HCT116 (cell line): ENCODE measurements at regions not wholly inside any gene's neighbourhood (a gene's known extent, or its start where the extent isn't known, plus 50 kb on each side); places are given as distances from the start of the nearest gene placed in this dataset.

ENCODE experiments used
- ATAC-seq: fragments of 200-7000 bp; cut with Tn5 transposase; 2 replicates; pipeline ENCODE4 v1.9.1; 2020; ENCODE audit warnings: mild to moderate bottlenecking, moderate library complexity
- BruUV-seq: library from RNA; stranded (reverse); fragments of 400-500 nt; replicated peaks from 2 replicates; lab custom pipeline; 2021; lab: Mats Ljungman, UMichigan
- CTCF ChIA-PET: fragments of 300-600 bp; sonication (Branson Sonifier 250); formaldehyde crosslinking; loops from one replicate; lab custom pipeline; 2021; ENCODE audit warnings: antibody characterized with exemption; lab: Charles Lee
- POLR2A ChIA-PET: fragments of 300-600, 350-600 bp; sonication (Branson Sonifier 250); formaldehyde crosslinking; loops from one replicate; lab custom pipeline; 2021; ENCODE audit warnings: antibody characterized with exemption; lab: Charles Lee
- RAD21 ChIA-PET, 2 experiments: fragments of 300-600 bp; sonication (Branson Sonifier 250); formaldehyde crosslinking; loops; one replicate each; lab custom pipeline; 2023; ENCODE audit warnings: low total read pairs in 2 of 2; ENCODE audit not compliant: uncharacterized antibody in 2 of 2, unreplicated experiment in 2 of 2, low non-redundant PET in 1 of 2; lab: Charles Lee
- DNase-seq: peaks from one replicate; pipeline ENCODE4 v3.0.0-alpha.2; 2010; ENCODE audit warnings: low read depth, low spot score
- H2AFZ ChIP-seq: fragments of 200-600 bp; shearing (Covaris generic), sonication (generic); 2 replicates; pipeline ENCODE4 v1.6.1; 2017; ENCODE audit warnings: low read depth, mixed run types, mixed read lengths, antibody characterized with exemption, low read length; ENCODE audit not compliant: poor library complexity, severe bottlenecking
- H3K27ac ChIP-seq: 2 replicates; pipeline ENCODE4 v1.5.1; 2012; ENCODE audit warnings: low read depth, low read length
- H3K27me3 ChIP-seq: fragments of 200-600 bp; sonication (generic); 2 replicates; pipeline ENCODE4 v1.6.1; 2016; ENCODE audit warnings: mixed run types, low read length, mixed read lengths; ENCODE audit not compliant: insufficient read depth
- H3K36me3 ChIP-seq, 2 experiments: fragments of 200-500 bp in 1 of 2; fragments of 200-600 bp in 1 of 2; sonication (Bioruptor generic) in 1 of 2; sonication (generic) in 1 of 2; 2 replicates each; pipeline versions ENCODE4 v1.5.1 to v1.6.1; 2014 to 2016; ENCODE audit warnings: low read length in 2 of 2, inconsistent platforms in 1 of 2, mixed read lengths in 1 of 2, mixed run types in 1 of 2; ENCODE audit not compliant: insufficient read depth in 2 of 2, control insufficient read depth in 1 of 2
- H3K4me1 ChIP-seq, 2 experiments: fragments of 200-600 bp in 1 of 2; sonication (generic) in 1 of 2; 2 replicates each; pipeline versions ENCODE4 v1.5.1 to v1.6.1; 2012 to 2017; ENCODE audit warnings: low read length in 2 of 2, inconsistent platforms in 1 of 2, mild to moderate bottlenecking in 1 of 2, mixed read lengths in 1 of 2, mixed run types in 1 of 2, moderate library complexity in 1 of 2; ENCODE audit not compliant: insufficient read depth in 2 of 2, control insufficient read depth in 1 of 2
- H3K4me2 ChIP-seq: fragments of 200-600 bp; sonication (generic); 2 replicates; pipeline ENCODE4 v1.6.1; 2017; ENCODE audit warnings: mixed run types, low read length, mixed read lengths
- H3K4me3 ChIP-seq, 2 experiments: fragments of 200-600 bp in 1 of 2; sonication (generic) in 1 of 2; replicated peaks in 1 of 2; 2 replicates each; pipeline ENCODE4 v1.5.1; 2011 to 2016; ENCODE audit warnings: low read length in 2 of 2, control low read depth in 1 of 2, low read depth in 1 of 2, mild to moderate bottlenecking in 1 of 2, mixed read lengths in 1 of 2, mixed run types in 1 of 2
- H3K79me2 ChIP-seq: fragments of 200-600 bp; sonication (generic); 2 replicates; pipeline ENCODE4 v1.6.1; 2017; ENCODE audit warnings: mild to moderate bottlenecking, mixed run types, low read length, moderate library complexity, mixed read lengths; ENCODE audit not compliant: insufficient read depth
- H3K9ac ChIP-seq: fragments of 200-600 bp; sonication (generic); 2 replicates; pipeline ENCODE4 v1.6.1; 2016; ENCODE audit warnings: low read length, mixed read lengths
- H3K9me2 ChIP-seq: fragments of 200-600 bp; sonication (generic), shearing (Covaris generic); 2 replicates; pipeline ENCODE4 v1.6.1; 2017; ENCODE audit warnings: mixed run types, mild to moderate bottlenecking, moderate library complexity; ENCODE audit not compliant: insufficient read depth
- H3K9me3 ChIP-seq, 2 experiments: fragments of 200-500 bp in 1 of 2; fragments of 200-600 bp in 1 of 2; sonication (Bioruptor generic) in 1 of 2; sonication (generic) in 1 of 2; 2 replicates each; pipeline ENCODE4 v1.6.1; 2014 to 2017; ENCODE audit warnings: low read length in 2 of 2, mixed read lengths in 2 of 2, inconsistent platforms in 1 of 2, low read depth in 1 of 2, mild to moderate bottlenecking in 1 of 2, mixed run types in 1 of 2, moderate library complexity in 1 of 2; ENCODE audit not compliant: control insufficient read depth in 1 of 2, insufficient read depth in 1 of 2
- H4K20me1 ChIP-seq: fragments of 200-600 bp; sonication (generic), shearing (Covaris generic); 2 replicates; pipeline ENCODE4 v1.6.1; 2017; ENCODE audit warnings: mixed run types, mild to moderate bottlenecking, moderate library complexity; ENCODE audit not compliant: insufficient read depth
- ATF3 ChIP-seq: IDR thresholded peaks from 2 replicates; pipeline ENCODE4 v1.6.1; 2012
- CBX3 ChIP-seq: IDR thresholded peaks from 2 replicates; pipeline ENCODE4 v1.6.1; 2012; ENCODE audit warnings: low read depth
- CEBPB ChIP-seq: IDR thresholded peaks from 2 replicates; pipeline ENCODE4 v1.6.1; 2012; ENCODE audit warnings: low read depth
- CTCF ChIP-seq, 3 experiments: fragments of 200-600 bp in 1 of 3; sonication (generic) in 1 of 3; IDR thresholded peaks in 2 of 3; conservative IDR thresholded peaks in 1 of 3; 2 replicates each; pipeline ENCODE4 v1.5.1; 2012 to 2017; ENCODE audit warnings: low read depth in 2 of 3, low read length in 2 of 3, antibody characterized with exemption in 1 of 3, borderline replicate concordance in 1 of 3, control low read depth in 1 of 3, mild to moderate bottlenecking in 1 of 3, mixed read lengths in 1 of 3, mixed run types in 1 of 3, moderate library complexity in 1 of 3; ENCODE audit not compliant: insufficient read depth in 1 of 3
- ELF1 ChIP-seq: IDR thresholded peaks from 2 replicates; pipeline ENCODE4 v1.6.1; 2012; ENCODE audit warnings: low read depth, borderline replicate concordance
- EZH2phosphoT487 ChIP-seq: fragments of 200-600 bp; IDR thresholded peaks from 2 replicates; pipeline ENCODE4 v1.6.1; 2018; ENCODE audit warnings: antibody characterized with exemption, borderline replicate concordance
- JUND ChIP-seq: IDR thresholded peaks from 2 replicates; pipeline ENCODE4 v1.6.1; 2012
- MAX ChIP-seq: IDR thresholded peaks from 2 replicates; pipeline ENCODE4 v1.6.1; 2012
- POLR2A ChIP-seq: IDR thresholded peaks from 2 replicates; pipeline ENCODE4 v1.7.0; 2011; ENCODE audit warnings: borderline replicate concordance; ENCODE audit not compliant: insufficient read depth, insufficient read length; ENCODE audit errors: extremely low read depth
- POLR2AphosphoS5 ChIP-seq: IDR thresholded peaks from 2 replicates; pipeline ENCODE4 v1.6.1; 2011; ENCODE audit warnings: mild to moderate bottlenecking, low read depth, low read length, moderate library complexity
- RAD21 ChIP-seq: IDR thresholded peaks from 2 replicates; pipeline ENCODE4 v1.6.1; 2012; ENCODE audit warnings: low read depth, mild to moderate bottlenecking
- SIN3A ChIP-seq: IDR thresholded peaks from 2 replicates; pipeline ENCODE4 v1.6.1; 2012; ENCODE audit warnings: low read depth
- SP1 ChIP-seq: IDR thresholded peaks from 2 replicates; pipeline ENCODE4 v1.6.1; 2012; ENCODE audit warnings: low read depth
- SRF ChIP-seq: IDR thresholded peaks from 2 replicates; pipeline ENCODE4 v1.6.1; 2012; ENCODE audit warnings: low read depth
- TCF7L2 ChIP-seq: IDR thresholded peaks from 2 replicates; pipeline ENCODE4 v1.7.0; 2011; ENCODE audit warnings: borderline replicate concordance, inconsistent platforms; ENCODE audit not compliant: insufficient read depth, insufficient read length; ENCODE audit errors: extremely low read depth
- ZBTB33 ChIP-seq: IDR thresholded peaks from 2 replicates; pipeline ENCODE4 v1.6.1; 2011; ENCODE audit warnings: mild to moderate bottlenecking, low read length, moderate library complexity; ENCODE audit not compliant: insufficient replicate concordance; ENCODE audit errors: extremely low read depth
- ZFX ChIP-seq: fragments of 450-650 bp; IDR thresholded peaks from 2 replicates; pipeline ENCODE4 v1.6.1; 2017
- intact Hi-C: fragments of 100-400 bp; cut with micrococcal nuclease; formaldehyde crosslinking; loops from 2 replicates; pipeline ENCODE4 v1.10.0; 2022

GRCh38 chr5:87786471-87786870 is 373.7 kb upstream of the CCNH start:
- no peak for TF ChIP-seq TCF7L2
- no peak for TF ChIP-seq SP1
- no peak for TF ChIP-seq JUND
- TF ChIP-seq MAX, result no peak
- Histone ChIP-seq H3K36me3 (no peaks in the 10 kb centered on the region), H3K79me2 (no peaks in the 10 kb centered on the region), H3K27me3 (no peaks in the 10 kb centered on the region), H3K9ac (no peak overlapping the region), H3K4me3 (no peak overlapping the region), H2AFZ (no peak overlapping the region), H3K9me2 (no peaks in the 10 kb centered on the region), H3K9me3 (no peaks in the 10 kb centered on the region), H4K20me1 (no peaks in the 10 kb centered on the region), H3K27ac (no peak overlapping the region), H3K4me1 (peaks cover 0 to under 1% of the 10 kb centered on the region in 2 experiments; a peak in 1 of 4 replicates), H3K4me2 (no peak overlapping the region)
- CTCF ChIA-PET, result interaction anchor here (1.0 kb wide), 1 partner anchor 905 kb away, joined by 4 read pairs; no protein-coding TSS in a partner anchor
- intact Hi-C loops, result loop anchor here (10.0 kb wide), 2 partner anchors 362 to 478 kb away; partner anchors contain the start of gene TMEM161B
- no TSS peak for BruUV-seq
- POLR2A ChIA-PET, result no interaction called here
- RAD21 ChIA-PET, result no interaction called here
- ATAC-seq, result no peak
- no peak for DNase-seq

GRCh38 chr5:87785554-87786335 is 373.0 kb upstream of the CCNH start:
- ATAC-seq, result no peak
- CTCF ChIA-PET, result no interaction called here
- Histone ChIP-seq H3K9me2 (no peaks in the 10 kb centered on the region), H3K4me3 (no peak overlapping the region), H3K4me2 (no peak overlapping the region), H3K27me3 (no peaks in the 10 kb centered on the region), H3K9ac (no peak overlapping the region), H3K9me3 (no peaks in the 10 kb centered on the region), H3K27ac (no peak overlapping the region), H4K20me1 (no peaks in the 10 kb centered on the region), H2AFZ (no peak overlapping the region), H3K79me2 (no peaks in the 10 kb centered on the region), H3K36me3 (no peaks in the 10 kb centered on the region), H3K4me1 (peaks cover 0 to 3% of the 10 kb centered on the region in 2 experiments; a peak in 1 of 4 replicates)
- intact Hi-C loops, result loop anchor here (10.0 kb wide), 2 partner anchors 361 to 479 kb away; partner anchors contain the start of gene TMEM161B
- DNase-seq, result no peak
- POLR2A ChIA-PET, result no interaction called here
- RAD21 ChIA-PET, result no interaction called here
- BruUV-seq, result no TSS peak
- no peak for TF ChIP-seq RAD21
- no peak for TF ChIP-seq ELF1
- no peak for TF ChIP-seq POLR2A
- no peak for TF ChIP-seq CEBPB
- TF ChIP-seq POLR2AphosphoS5, result no peak
- TF ChIP-seq SIN3A, result no peak
- TF ChIP-seq CTCF (IDR thresholded peaks at IDR 0.05 in 2 of 3, conservative IDR thresholded peaks at IDR 0.05 in 1 of 3; ENCODE audit: borderline replicate concordance in 1 of 3, insufficient read depth in 1 of 3, low read depth in 2 of 3, low read length in 2 of 3), result no peak
- TF ChIP-seq TCF7L2, result no peak
- TF ChIP-seq ZFX, result no peak
- no peak for TF ChIP-seq SRF
- no peak for TF ChIP-seq ATF3
- TF ChIP-seq EZH2phosphoT487, result no peak
- TF ChIP-seq ZBTB33, result no peak
- TF ChIP-seq CBX3, result no peak
